Adrenal gland (tissue), 9 donors: ENCODE measurements at regions not wholly inside any gene's neighbourhood (a gene's known extent, or its start where the extent isn't known, plus 50 kb on each side); places are given as distances from the start of the nearest gene placed in this dataset.
"Not testable (repeated sequence)": the region's sequence is repeated elsewhere in the genome, so short reads cannot be mapped to it uniquely, and the experiment has no call there.

ENCODE experiments used
- DNase-seq, 7 donors: peaks; one replicate each; pipeline ENCODE4 v3.0.0-alpha.2; 2019 to 2020
- H3K27ac ChIP-seq, 5 donors: fragments of 200-600 bp; sonication (generic) in 4 of 5; 1 replicate in 3 of 5; 2 replicates in 2 of 5; pipeline versions ENCODE4 v1.5.1 to v1.8.0; 2016 to 2020; ENCODE audit warnings: mild to moderate bottlenecking in 1 of 5
- H3K27me3 ChIP-seq: fragments of 200-600 bp; 2 replicates; pipeline ENCODE4 v1.8.0; 2021
- H3K36me3 ChIP-seq, 2 donors: fragments of 200-600 bp; replicated peaks in 1 of 2; 1 replicate in 1 of 2; 2 replicates in 1 of 2; pipeline versions ENCODE4 v1.5.1 to v1.8.0; 2018 to 2022
- H3K4me1 ChIP-seq, 2 donors: fragments of 200-600 bp; replicated peaks in 1 of 2; 1 replicate in 1 of 2; 2 replicates in 1 of 2; pipeline versions ENCODE4 v1.5.1 to v1.8.0; 2018 to 2021
- H3K4me3 ChIP-seq, 4 donors: fragments of 200-600 bp; sonication (generic) in 3 of 4; one replicate each; pipeline ENCODE4 v1.5.1; 2016 to 2018
- H3K9me3 ChIP-seq, 3 donors: fragments of 200-600 bp; sonication (generic) in 1 of 3; replicated peaks in 1 of 3; 1 replicate in 2 of 3; 2 replicates in 1 of 3; pipeline versions ENCODE4 v1.5.1 to v1.8.0; 2016 to 2021
- POLR2A ChIP-seq, 2 donors: fragments of 450-650 bp; IDR thresholded peaks; one replicate each; pipeline ENCODE4 v1.6.1; 2017; ENCODE audit warnings: antibody characterized with exemption in 2 of 2, mild to moderate bottlenecking in 2 of 2, moderate library complexity in 1 of 2
- WGBS, 4 donors: extraction: QIAGEN DNeasy Blood & Tissue Kit in 2 of 4; methylation state at CpG; one replicate each; pipeline versions ENCODE4 v1.1.5 to v1.1.7; 2013 to 2017; 5-methylcytosine and 5-hydroxymethylcytosine counted together
- intact Hi-C, 2 donors: fragments of 100-400 bp; cut with DNase I; formaldehyde crosslinking; loops; one replicate each; pipeline versions ENCODE4 v1.14.1 to v1.15.0; 2022 to 2023
- TF ChIP-seq, protein P1 (sequence below), 6 experiments: fragments of 450-650 bp in 4 of 6; fragments of 200-600 bp in 2 of 6; sonication (generic) in 1 of 6; IDR thresholded peaks; 1 replicate in 5 of 6; 2 replicates in 1 of 6; pipeline versions ENCODE4 v1.5.1 to v1.8.0; 2016 to 2021; ENCODE audit warnings: antibody characterized with exemption in 6 of 6, mild to moderate bottlenecking in 2 of 6, moderate library complexity in 1 of 6
- donor health status: healthy with polysubstance abuse.
- donor health status: Bipolar disorder and iron deficiency.
- donor health status: DM: yes; HTN: yes; CAD: no.
- donor health status: DM: no; HTN: no; CAD: no.
- donor health status: DM: no; HTN: no; CAD: no.

DNA sequence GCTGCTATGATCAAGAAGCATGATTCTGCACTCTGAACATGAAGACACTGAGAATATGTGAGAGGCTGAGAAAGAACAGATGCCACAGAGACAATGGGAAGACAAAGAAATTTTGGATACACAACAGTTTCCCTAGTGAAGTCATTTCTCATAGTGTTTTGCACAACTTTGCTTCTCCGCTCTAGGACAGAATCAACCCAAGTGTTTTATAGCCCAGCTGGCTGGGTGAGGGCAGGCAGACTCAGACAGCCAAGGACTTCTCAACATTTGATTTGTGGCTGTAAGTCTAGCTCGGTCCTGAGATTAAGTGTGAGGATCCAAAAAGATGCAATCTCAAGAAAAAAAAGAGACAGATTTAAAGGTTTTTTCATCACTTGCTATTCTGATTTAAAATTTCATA, 536.5 kb upstream of the CRIM1 start:
- no peaks in the 10 kb centered on the region for H3K27me3 ChIP-seq
- WGBS, 4 donors, result 33 to 39% (median 37%) methylated on average over 2 of the region's 2 CpGs
- H3K4me3 ChIP-seq, result no peak overlapping the region
- no peak for DNase-seq
- H3K9me3 ChIP-seq, result no peaks in the 10 kb centered on the region
- TF ChIP-seq, protein P1, sequence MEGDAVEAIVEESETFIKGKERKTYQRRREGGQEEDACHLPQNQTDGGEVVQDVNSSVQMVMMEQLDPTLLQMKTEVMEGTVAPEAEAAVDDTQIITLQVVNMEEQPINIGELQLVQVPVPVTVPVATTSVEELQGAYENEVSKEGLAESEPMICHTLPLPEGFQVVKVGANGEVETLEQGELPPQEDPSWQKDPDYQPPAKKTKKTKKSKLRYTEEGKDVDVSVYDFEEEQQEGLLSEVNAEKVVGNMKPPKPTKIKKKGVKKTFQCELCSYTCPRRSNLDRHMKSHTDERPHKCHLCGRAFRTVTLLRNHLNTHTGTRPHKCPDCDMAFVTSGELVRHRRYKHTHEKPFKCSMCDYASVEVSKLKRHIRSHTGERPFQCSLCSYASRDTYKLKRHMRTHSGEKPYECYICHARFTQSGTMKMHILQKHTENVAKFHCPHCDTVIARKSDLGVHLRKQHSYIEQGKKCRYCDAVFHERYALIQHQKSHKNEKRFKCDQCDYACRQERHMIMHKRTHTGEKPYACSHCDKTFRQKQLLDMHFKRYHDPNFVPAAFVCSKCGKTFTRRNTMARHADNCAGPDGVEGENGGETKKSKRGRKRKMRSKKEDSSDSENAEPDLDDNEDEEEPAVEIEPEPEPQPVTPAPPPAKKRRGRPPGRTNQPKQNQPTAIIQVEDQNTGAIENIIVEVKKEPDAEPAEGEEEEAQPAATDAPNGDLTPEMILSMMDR (IDR thresholded peaks at IDR 0.05), result no peak
- TF ChIP-seq POLR2A (IDR thresholded peaks at IDR 0.05), result no peak
- H3K4me1 ChIP-seq, result no peaks in the 10 kb centered on the region
- no peak overlapping the region for H3K27ac ChIP-seq
- no peaks in the 10 kb centered on the region for H3K36me3 ChIP-seq
- intact Hi-C loops, result no loop called here

DNA sequence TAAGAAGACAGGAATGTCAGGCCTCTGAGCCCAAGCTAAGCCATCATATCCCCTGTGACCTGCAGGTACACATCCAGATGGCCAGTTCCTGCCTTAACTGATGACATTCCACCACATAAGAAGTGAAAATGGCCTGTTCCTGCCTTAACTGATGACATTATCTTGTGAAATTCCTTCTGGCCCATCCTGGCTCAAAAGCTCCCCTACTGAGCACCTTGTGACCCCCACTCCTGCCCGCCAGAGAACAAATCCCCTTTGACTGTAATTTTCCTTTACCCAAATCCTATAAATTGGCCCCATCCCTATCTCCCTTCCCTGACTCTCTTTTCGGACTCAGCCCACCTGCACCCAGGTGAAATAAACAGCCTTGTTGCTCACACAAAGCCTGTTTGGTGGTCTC, 537.2 kb upstream of the CRIM1 start:
- H3K9me3 ChIP-seq, H3K4me1 ChIP-seq, H3K4me3 ChIP-seq, intact Hi-C loops, H3K27ac ChIP-seq, H3K36me3 ChIP-seq, DNase-seq, H3K27me3 ChIP-seq: not testable (repeated sequence)
- WGBS, 4 donors, result 49 to 79% (median 65%) methylated on average over 2 of the region's 2 CpGs

DNA sequence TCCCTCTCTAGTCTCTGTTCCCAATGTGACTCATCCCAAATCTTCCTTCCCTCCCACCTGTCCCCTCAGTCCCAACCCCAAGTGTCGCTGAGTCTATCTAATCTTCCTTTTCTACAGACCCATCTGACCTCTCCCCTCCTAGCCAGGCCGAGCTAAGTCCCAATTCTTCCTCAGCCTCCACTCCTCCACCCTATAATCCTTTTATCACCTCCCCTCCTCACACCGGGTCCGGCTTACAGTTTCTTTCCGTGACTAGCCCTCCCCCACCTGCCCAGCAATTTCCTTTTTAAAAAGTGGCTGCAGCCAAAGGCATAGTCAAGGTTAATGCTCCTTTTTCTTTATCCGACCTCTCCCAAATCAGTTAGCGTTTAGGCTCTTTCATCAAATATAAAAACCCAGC, 541.0 kb upstream of the CRIM1 start:
- H3K9me3 ChIP-seq, DNase-seq, H3K27ac ChIP-seq, H3K4me3 ChIP-seq, intact Hi-C loops, H3K4me1 ChIP-seq, H3K36me3 ChIP-seq, H3K27me3 ChIP-seq: not testable (repeated sequence)
- 58 to 64% (median 64%) methylated on average over 7 of the region's 7 CpGs for WGBS, 4 donors

DNA sequence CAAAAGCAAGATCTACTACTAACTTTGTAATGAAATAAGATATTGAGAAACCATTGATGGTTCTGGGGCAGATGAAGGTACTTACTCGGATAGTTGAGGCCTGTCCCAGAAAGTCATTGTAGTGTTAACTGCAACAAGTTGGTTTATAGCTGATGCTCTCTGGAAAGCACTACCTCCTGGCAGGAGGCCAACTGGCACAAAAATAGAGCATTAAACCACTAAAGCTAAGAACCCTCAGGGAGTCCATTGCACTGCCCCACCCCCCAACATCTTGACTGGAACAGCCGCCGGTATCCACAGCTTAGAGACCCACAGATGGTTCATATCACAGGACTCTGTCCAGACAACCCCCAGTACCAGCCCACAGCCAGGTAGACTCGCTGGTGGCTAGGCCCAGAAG, 552.5 kb upstream of the CRIM1 start:
- intact Hi-C loops, result no loop called here
- TF ChIP-seq, protein P1 (IDR thresholded peaks at IDR 0.05), result no peak
- TF ChIP-seq POLR2A (IDR thresholded peaks at IDR 0.05), result no peak
- Histone ChIP-seq H3K27me3 (no peaks in the 10 kb centered on the region), H3K4me1 (no peaks in the 10 kb centered on the region), H3K4me3 (no peak overlapping the region), H3K36me3 (no peaks in the 10 kb centered on the region), H3K27ac (no peak overlapping the region), H3K9me3 (no peaks in the 10 kb centered on the region)
- WGBS, 4 donors, result 70 to 99% (median 76%) methylated on average over 4 of the region's 4 CpGs
- no peak for DNase-seq

DNA sequence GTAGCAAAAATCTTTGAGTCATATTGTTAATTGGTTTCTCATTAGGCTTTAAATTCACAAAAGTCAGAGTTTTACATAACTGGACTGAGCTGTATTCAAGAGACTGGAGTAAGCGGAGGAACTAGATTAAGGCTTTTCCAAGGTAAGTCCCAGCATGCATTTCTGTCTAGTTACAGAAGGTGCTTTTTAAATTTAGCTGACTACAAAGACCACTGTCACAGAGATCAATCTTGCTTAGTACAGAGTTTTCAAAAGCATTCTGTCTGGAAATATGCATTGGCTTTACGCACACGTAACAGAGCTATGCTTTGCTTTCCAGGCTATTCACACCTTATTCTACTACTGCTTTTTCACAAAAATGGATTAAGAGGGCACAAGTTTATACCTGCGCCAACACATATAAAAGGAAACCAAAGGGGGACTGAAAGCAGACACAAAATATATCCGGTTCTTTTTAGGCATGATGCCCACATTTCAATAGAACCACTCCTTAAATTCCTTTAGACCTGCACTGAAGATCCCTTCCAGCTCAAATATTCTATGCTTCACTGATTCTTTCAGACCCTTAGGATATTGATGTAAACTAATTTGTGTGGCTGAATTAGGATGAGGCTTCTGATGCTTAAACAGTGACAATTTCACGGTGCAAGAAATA, 560.7 kb upstream of the CRIM1 start:
- Histone ChIP-seq H3K9me3 (no peaks in the 10 kb centered on the region), H3K4me1 (no peaks in the 10 kb centered on the region), H3K27ac (no peak overlapping the region), H3K36me3 (no peaks in the 10 kb centered on the region), H3K4me3 (no peak overlapping the region), H3K27me3 (no peaks in the 10 kb centered on the region)
- 69 to 83% (median 77%) methylated on average over 6 of the region's 6 CpGs for WGBS, 4 donors
- no peak for DNase-seq
- intact Hi-C loops, result no loop called here
- TF ChIP-seq, protein P1 (IDR thresholded peaks at IDR 0.05), result no peak
- TF ChIP-seq POLR2A (IDR thresholded peaks at IDR 0.05), result no peak
